Endothelial cell (in vitro differentiated cells): ENCODE measurements at regions not wholly inside any gene's neighbourhood (a gene's known extent, or its start where the extent isn't known, plus 50 kb on each side); places are given as distances from the start of the nearest gene placed in this dataset.
A peak's percentile ranks its signal among the peaks of the same experiment; 100 is the strongest.

Experiments used
- DNase-seq: peaks from one replicate; pipeline ENCODE4 v3.0.0; 2021; ENCODE audit warnings: low spot score
- H3K27ac Mint-ChIP-seq: one replicate; pipeline ENCODE4 v1.8.0; 2021; ENCODE audit warnings: mixed read lengths, inconsistent platforms; ENCODE audit not compliant: unreplicated experiment
- H3K27me3 Mint-ChIP-seq: one replicate; pipeline ENCODE4 v1.8.0; 2021; ENCODE audit warnings: mild to moderate bottlenecking, moderate library complexity, mixed read lengths, inconsistent platforms; ENCODE audit not compliant: unreplicated experiment
- H3K36me3 Mint-ChIP-seq: one replicate; pipeline ENCODE4 v1.8.0; 2021; ENCODE audit warnings: mild to moderate bottlenecking, low read depth, mixed read lengths, inconsistent platforms; ENCODE audit not compliant: unreplicated experiment
- H3K4me1 Mint-ChIP-seq: one replicate; pipeline ENCODE4 v1.8.0; 2021; ENCODE audit warnings: mild to moderate bottlenecking, mixed read lengths, inconsistent platforms; ENCODE audit not compliant: unreplicated experiment
- H3K4me3 Mint-ChIP-seq: one replicate; pipeline ENCODE4 v1.8.0; 2021; ENCODE audit warnings: mild to moderate bottlenecking, mixed read lengths, inconsistent platforms; ENCODE audit not compliant: unreplicated experiment
- H3K9me3 Mint-ChIP-seq: one replicate; pipeline ENCODE4 v1.8.0; 2021; ENCODE audit warnings: mixed read lengths, inconsistent platforms; ENCODE audit not compliant: unreplicated experiment
- TF ChIP-seq, protein P1 (sequence below): fragments of 200-600 bp; sonication (generic); IDR thresholded peaks from one replicate; pipeline ENCODE4 v1.5.0; 2021; ENCODE audit warnings: antibody characterized with exemption; ENCODE audit not compliant: unreplicated experiment

DNA sequence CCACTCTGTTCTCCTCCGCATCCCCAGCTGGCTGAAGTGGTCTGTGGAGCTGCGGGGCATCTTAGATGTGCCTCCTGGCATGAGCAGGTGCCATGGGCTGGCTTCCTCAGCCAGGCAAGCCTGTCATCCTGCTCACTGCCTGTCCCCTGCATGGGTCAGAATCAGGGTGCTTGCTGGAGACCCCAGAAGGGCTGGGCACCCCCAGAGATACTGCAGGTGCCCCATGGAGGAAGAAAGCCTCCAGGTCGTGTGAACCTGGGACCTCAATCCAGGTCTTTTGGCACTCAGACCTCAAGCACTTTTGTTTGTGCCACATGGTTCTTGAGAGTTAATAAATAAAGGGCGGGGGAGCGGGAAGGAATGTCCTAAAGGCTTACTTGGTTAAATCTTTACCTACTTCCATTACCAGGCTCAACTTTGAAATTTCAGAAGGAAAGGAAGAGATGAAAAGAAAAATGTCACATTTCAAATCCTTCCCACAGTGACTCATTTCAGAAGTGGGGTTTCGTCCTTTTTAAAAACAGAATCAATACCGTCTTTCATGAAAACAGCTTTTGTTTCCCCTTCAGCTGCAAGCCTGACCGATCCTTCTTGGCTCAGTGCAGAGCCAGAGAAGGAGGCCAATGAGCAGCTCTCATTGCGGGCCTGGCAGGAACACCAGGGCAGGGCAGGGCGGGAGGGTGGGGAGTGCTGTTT, 69.9 kb downstream of the RHOB start:
- Mint-ChIP-seq H3K9me3 (no peaks in the 10 kb centered on the region), H3K36me3 (peaks cover 3% of the 10 kb centered on the region), H3K27ac (no peak overlapping the region), H3K27me3 (peaks cover 9% of the 10 kb centered on the region), H3K4me1 (peaks cover 13% of the 10 kb centered on the region), H3K4me3 (no peak overlapping the region)
- no peak for DNase-seq
- TF ChIP-seq, protein P1, sequence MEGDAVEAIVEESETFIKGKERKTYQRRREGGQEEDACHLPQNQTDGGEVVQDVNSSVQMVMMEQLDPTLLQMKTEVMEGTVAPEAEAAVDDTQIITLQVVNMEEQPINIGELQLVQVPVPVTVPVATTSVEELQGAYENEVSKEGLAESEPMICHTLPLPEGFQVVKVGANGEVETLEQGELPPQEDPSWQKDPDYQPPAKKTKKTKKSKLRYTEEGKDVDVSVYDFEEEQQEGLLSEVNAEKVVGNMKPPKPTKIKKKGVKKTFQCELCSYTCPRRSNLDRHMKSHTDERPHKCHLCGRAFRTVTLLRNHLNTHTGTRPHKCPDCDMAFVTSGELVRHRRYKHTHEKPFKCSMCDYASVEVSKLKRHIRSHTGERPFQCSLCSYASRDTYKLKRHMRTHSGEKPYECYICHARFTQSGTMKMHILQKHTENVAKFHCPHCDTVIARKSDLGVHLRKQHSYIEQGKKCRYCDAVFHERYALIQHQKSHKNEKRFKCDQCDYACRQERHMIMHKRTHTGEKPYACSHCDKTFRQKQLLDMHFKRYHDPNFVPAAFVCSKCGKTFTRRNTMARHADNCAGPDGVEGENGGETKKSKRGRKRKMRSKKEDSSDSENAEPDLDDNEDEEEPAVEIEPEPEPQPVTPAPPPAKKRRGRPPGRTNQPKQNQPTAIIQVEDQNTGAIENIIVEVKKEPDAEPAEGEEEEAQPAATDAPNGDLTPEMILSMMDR, result no peak

- peaks cover 14% of the 10 kb centered on the region for H3K4me1 Mint-ChIP-seq
- no peak for DNase-seq
- H3K4me3 Mint-ChIP-seq, result peak overlapping the region; percentile 12
- no peaks in the 10 kb centered on the region for H3K9me3 Mint-ChIP-seq
- peaks cover 17% of the 10 kb centered on the region for H3K27me3 Mint-ChIP-seq
- H3K27ac Mint-ChIP-seq, result peak overlapping the region; percentile 62
- TF ChIP-seq, protein P1, result no peak
- H3K36me3 Mint-ChIP-seq, result no peaks in the 10 kb centered on the region
Observed at GRCh38 chr2:20519309-20519708, 72.4 kb downstream of the RHOB start.

- no peak overlapping the region for H3K4me3 Mint-ChIP-seq
- H3K36me3 Mint-ChIP-seq, result no peaks in the 10 kb centered on the region
- peaks cover 17% of the 10 kb centered on the region for H3K27me3 Mint-ChIP-seq
- TF ChIP-seq, protein P1, result no peak
- no peak for DNase-seq
- H3K4me1 Mint-ChIP-seq, result peaks cover 20% of the 10 kb centered on the region
- H3K27ac Mint-ChIP-seq, result no peak overlapping the region
- H3K9me3 Mint-ChIP-seq, result no peaks in the 10 kb centered on the region
Observed at GRCh38 chr2:20520128-20520527, 73.3 kb downstream of the RHOB start.

- TF ChIP-seq, protein P1, result no peak
- Mint-ChIP-seq H3K4me3 (no peak overlapping the region), H3K9me3 (no peaks in the 10 kb centered on the region), H3K4me1 (peaks cover 23% of the 10 kb centered on the region), H3K27ac (peak overlapping the region; percentile 5), H3K36me3 (no peaks in the 10 kb centered on the region), H3K27me3 (peaks cover 17% of the 10 kb centered on the region)
- DNase-seq, result no peak
Observed at GRCh38 chr2:20521193-20521592, 74.3 kb downstream of the RHOB start.

DNA sequence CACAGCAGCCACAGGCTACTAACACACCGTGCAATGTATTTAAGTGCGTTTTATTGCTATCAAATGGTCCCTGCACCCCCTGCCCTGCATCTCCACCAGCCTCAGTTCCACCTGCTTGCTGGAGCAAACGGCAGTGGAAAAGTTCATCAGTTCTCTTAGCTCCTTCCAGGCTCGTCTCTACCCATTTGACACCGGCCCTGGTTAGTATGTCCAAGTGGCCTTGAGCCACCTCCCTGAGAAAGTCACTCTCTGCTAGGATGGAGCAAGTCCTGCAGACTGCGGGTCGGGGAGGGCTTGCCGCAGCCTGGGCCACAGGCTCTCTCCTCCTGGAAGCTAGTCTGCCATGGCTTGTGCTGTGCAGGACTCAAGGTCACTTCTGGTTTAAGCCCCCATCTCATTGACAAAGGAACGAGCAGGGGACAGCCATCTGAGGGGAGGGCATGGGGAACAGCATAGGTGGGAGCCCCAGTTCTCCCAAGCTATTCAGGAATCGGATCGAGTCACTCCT, 74.9 kb downstream of the RHOB start:
- TF ChIP-seq, protein P1, result no peak
- no peaks in the 10 kb centered on the region for H3K36me3 Mint-ChIP-seq
- H3K27me3 Mint-ChIP-seq, result peaks cover 17% of the 10 kb centered on the region
- DNase-seq, result no peak
- H3K27ac Mint-ChIP-seq, result no peak overlapping the region
- no peaks in the 10 kb centered on the region for H3K9me3 Mint-ChIP-seq
- H3K4me1 Mint-ChIP-seq, result peaks cover 23% of the 10 kb centered on the region
- H3K4me3 Mint-ChIP-seq, result no peak overlapping the region
